Fibroblast of lung (primary cell): ENCODE measurements at regions not wholly inside any gene's neighbourhood (a gene's known extent, or its start where the extent isn't known, plus 50 kb on each side); places are given as distances from the start of the nearest gene placed in this dataset.

Experiments
- DNase-seq, 2 donors: peaks; one replicate each; pipeline versions ENCODE4 v3.0.0 to v3.0.0-alpha.2; 2010; ENCODE audit warnings: low read depth in 2 of 2
- H2AFZ ChIP-seq: 2 replicates; pipeline ENCODE4 v1.5.1; 2012; ENCODE audit warnings: low read length, control low read depth, inconsistent platforms
- H3K27ac ChIP-seq: 2 replicates; pipeline ENCODE4 v1.5.1; 2011; ENCODE audit warnings: low read length, control low read depth; ENCODE audit not compliant: insufficient read depth
- H3K27me3 ChIP-seq: 2 replicates; pipeline ENCODE4 v1.5.1; 2011; ENCODE audit warnings: mild to moderate bottlenecking, low read length; ENCODE audit not compliant: control insufficient read depth, insufficient read depth
- H3K36me3 ChIP-seq: 2 replicates; pipeline ENCODE4 v1.5.1; 2011; ENCODE audit warnings: low read length; ENCODE audit not compliant: control insufficient read depth, insufficient read depth
- H3K4me1 ChIP-seq: 2 replicates; pipeline ENCODE4 v1.5.1; 2011; ENCODE audit warnings: low read length; ENCODE audit not compliant: control insufficient read depth, insufficient read depth; ENCODE audit errors: extremely low read depth
- H3K4me2 ChIP-seq: 2 replicates; pipeline ENCODE4 v1.5.1; 2011; ENCODE audit warnings: low read length, control low read depth; ENCODE audit not compliant: insufficient read depth; ENCODE audit errors: extremely low read depth
- H3K4me3 ChIP-seq, 4 experiments: fragments of 200-600 bp in 1 of 4; sonication (generic) in 1 of 4; replicated peaks in 1 of 4; 2 replicates each; pipeline ENCODE4 v1.5.1; 2011 to 2016; ENCODE audit warnings: low read length in 4 of 4, low read depth in 3 of 4, mild to moderate bottlenecking in 3 of 4, control low read depth in 2 of 4, inconsistent platforms in 1 of 4, mixed read lengths in 1 of 4; ENCODE audit not compliant: insufficient read depth in 1 of 4; ENCODE audit errors: control extremely low read depth in 1 of 4
- H3K79me2 ChIP-seq: 2 replicates; pipeline ENCODE4 v1.5.1; 2012; ENCODE audit warnings: mild to moderate bottlenecking, low read length, inconsistent platforms; ENCODE audit not compliant: control insufficient read depth, insufficient read depth
- H3K9ac ChIP-seq: 2 replicates; pipeline ENCODE4 v1.5.1; 2011; ENCODE audit warnings: mild to moderate bottlenecking, low read length, control low read depth; ENCODE audit not compliant: insufficient read depth
- H3K9me3 ChIP-seq: 2 replicates; pipeline ENCODE4 v1.5.1; 2012; ENCODE audit warnings: low read depth, low read length; ENCODE audit not compliant: control insufficient read depth, insufficient read depth
- H4K20me1 ChIP-seq: 2 replicates; pipeline ENCODE4 v1.5.1; 2011; ENCODE audit warnings: low read length; ENCODE audit not compliant: control insufficient read depth, insufficient read depth; ENCODE audit errors: extremely low read depth
- CTCF ChIP-seq, 2 donors: IDR thresholded peaks in 1 of 2; conservative IDR thresholded peaks in 1 of 2; 1 replicate in 1 of 2; 2 replicates in 1 of 2; pipeline ENCODE4 v1.5.1; 2011 to 2012; ENCODE audit warnings: low read length in 2 of 2, control low read depth in 1 of 2, inconsistent platforms in 1 of 2, low read depth in 1 of 2, mild to moderate bottlenecking in 1 of 2
- EZH2 ChIP-seq: IDR thresholded peaks from 2 replicates; pipeline ENCODE4 v1.5.1; 2012; ENCODE audit warnings: low read length, control low read depth, mild to moderate bottlenecking; ENCODE audit errors: missing control alignments

- no peaks in the 10 kb centered on the region for H4K20me1 ChIP-seq
- no peak overlapping the region for H2AFZ ChIP-seq
- H3K27ac ChIP-seq, result no peak overlapping the region
- H3K27me3 ChIP-seq, result no peaks in the 10 kb centered on the region
- no peak for DNase-seq
- no peaks in the 10 kb centered on the region for H3K79me2 ChIP-seq
- no peaks in the 10 kb centered on the region for H3K36me3 ChIP-seq
- no peaks in the 10 kb centered on the region for H3K9me3 ChIP-seq
- H3K4me2 ChIP-seq, result no peak overlapping the region
- no peak overlapping the region for H3K4me3 ChIP-seq
- no peaks in the 10 kb centered on the region for H3K4me1 ChIP-seq
- TF ChIP-seq CTCF (conservative IDR thresholded peaks at IDR 0.05 in 1 of 2, IDR thresholded peaks at IDR 0.05 in 1 of 2; ENCODE audit: low read depth in 1 of 2, low read length in 2 of 2) (no peak), EZH2 (no peak)
- no peak overlapping the region for H3K9ac ChIP-seq
Measured at GRCh38 chr3:117405359-117405758, 695.8 kb downstream of the TUSC7 start.

DNA sequence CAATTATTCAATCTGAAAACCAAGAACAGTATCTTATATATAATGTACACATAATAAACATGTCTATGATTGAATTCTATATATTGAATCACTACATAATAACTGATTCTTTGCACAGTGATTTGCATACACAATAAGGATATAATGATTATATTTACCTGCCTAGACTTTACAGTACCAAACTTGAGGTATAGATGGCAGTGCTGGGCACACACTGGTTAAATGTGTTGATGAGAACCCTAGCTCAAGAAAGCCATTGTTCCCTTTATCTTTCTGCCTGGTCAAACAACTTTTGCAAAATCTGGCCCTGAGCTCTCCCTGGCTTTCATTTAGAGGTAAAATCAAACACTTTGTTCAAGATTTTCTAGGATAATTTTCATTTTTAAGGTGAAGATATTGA, 697.7 kb downstream of the TUSC7 start:
- peak; percentile 13 to 49 for TF ChIP-seq CTCF (conservative IDR thresholded peaks at IDR 0.05 in 1 of 2, IDR thresholded peaks at IDR 0.05 in 1 of 2; ENCODE audit: low read depth in 1 of 2, low read length in 2 of 2)
- TF ChIP-seq EZH2, result no peak
- H3K79me2 ChIP-seq, result no peaks in the 10 kb centered on the region
- no peaks in the 10 kb centered on the region for H3K27me3 ChIP-seq
- no peaks in the 10 kb centered on the region for H4K20me1 ChIP-seq
- H3K36me3 ChIP-seq, result no peaks in the 10 kb centered on the region
- no peak overlapping the region for H3K9ac ChIP-seq
- H3K4me2 ChIP-seq, result no peak overlapping the region
- no peak overlapping the region for H3K27ac ChIP-seq
- H3K4me3 ChIP-seq, result no peak overlapping the region
- no peak overlapping the region for H2AFZ ChIP-seq
- H3K9me3 ChIP-seq, result no peaks in the 10 kb centered on the region
- DNase-seq, result peak; percentile 16 to 27
- H3K4me1 ChIP-seq, result no peaks in the 10 kb centered on the region

DNA sequence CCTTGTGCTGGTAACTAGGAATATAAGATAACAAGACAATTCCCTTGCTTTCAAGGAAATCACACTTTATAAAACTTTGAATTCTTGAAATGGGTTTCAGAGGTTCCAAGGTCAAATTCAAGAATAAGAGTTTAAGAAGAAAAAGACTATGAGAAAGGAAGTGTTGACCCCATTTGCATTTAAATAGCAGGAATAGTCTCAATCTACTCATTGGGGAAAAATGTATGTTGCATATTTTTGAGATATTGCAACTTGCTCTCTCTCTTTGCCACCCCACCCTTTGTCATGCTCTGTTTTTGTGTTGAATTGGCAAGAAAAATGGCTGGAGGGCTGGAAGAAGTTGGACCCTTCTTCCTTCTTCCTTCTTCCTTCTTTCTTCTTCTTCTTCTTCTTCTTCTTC, 699.2 kb downstream of the TUSC7 start:
- Histone ChIP-seq H3K36me3 (no peaks in the 10 kb centered on the region), H4K20me1 (no peaks in the 10 kb centered on the region), H3K79me2 (no peaks in the 10 kb centered on the region), H3K9me3 (no peaks in the 10 kb centered on the region), H3K27me3 (no peaks in the 10 kb centered on the region), H3K4me3 (no peak overlapping the region), H3K4me1 (no peaks in the 10 kb centered on the region), H2AFZ (no peak overlapping the region), H3K9ac (no peak overlapping the region), H3K4me2 (no peak overlapping the region), H3K27ac (no peak overlapping the region)
- peak; percentile 39 to 49 for DNase-seq
- no peak for TF ChIP-seq CTCF (conservative IDR thresholded peaks at IDR 0.05 in 1 of 2, IDR thresholded peaks at IDR 0.05 in 1 of 2; ENCODE audit: low read depth in 1 of 2, low read length in 2 of 2)
- TF ChIP-seq EZH2, result no peak
